ENCODE measurements at regions not wholly inside any gene's neighbourhood (a gene's known extent, or its start where the extent isn't known, plus 50 kb on each side); places are given as distances from the start of the nearest gene placed in this dataset.
A peak's percentile ranks its signal among the peaks of the same experiment; 100 is the strongest.

DNA sequence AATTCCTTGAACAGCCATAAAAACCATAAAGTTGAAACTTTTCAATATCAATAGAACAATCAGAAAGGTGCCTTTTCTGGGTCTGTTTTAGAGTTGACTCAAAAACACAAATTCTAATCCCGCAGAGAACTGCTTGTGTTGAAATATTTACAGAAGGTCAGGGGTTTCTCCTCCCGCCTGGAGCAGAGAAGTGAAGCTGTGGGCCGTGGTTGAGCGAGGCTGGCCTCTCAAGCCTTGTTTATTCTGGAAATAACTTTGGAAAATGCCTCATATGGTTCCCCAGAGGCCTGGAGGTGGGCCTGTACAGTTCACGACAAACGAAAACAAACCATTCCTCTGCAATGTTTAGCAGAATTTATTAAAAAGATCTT lies 90.8 kb upstream of the ERRFI1 start:
- no peaks in the 10 kb centered on the region for H3K36me3 ChIP-seq (ENCODE audit: insufficient read depth, low read length)
- no peak overlapping the region for H2AFZ ChIP-seq (ENCODE audit: low read depth, low read length)
- H3K4me3 ChIP-seq (ENCODE audit: low read length), result no peak overlapping the region
- peaks cover 3% of the 10 kb centered on the region for H3K9me3 ChIP-seq (ENCODE audit: low read length)
- peaks cover 2% of the 10 kb centered on the region for H3K27me3 ChIP-seq (ENCODE audit: insufficient read depth, low read length)
- peaks cover 7% of the 10 kb centered on the region for H3K4me1 ChIP-seq (ENCODE audit: insufficient read depth, low read length)

DNA sequence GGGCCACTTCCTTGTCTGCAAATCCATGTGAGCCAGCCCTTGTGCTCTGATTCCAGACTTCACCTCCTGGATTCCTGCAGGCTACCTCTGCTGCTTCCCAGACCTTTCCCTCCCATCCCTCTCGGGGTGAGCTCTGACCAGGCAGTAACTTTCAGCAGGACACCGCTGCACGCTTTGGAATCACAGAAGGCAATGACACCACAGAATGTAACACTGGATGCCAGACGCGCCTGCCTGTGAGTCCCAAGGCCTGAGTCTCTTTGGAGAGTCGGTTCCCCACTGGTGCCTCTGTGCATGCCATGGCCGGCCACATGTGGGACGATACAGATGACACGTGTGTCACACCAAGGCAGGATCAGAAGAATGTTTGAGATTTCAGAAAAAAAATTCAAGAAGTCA lies 89.7 kb upstream of the ERRFI1 start:
- Histone ChIP-seq H3K4me1 (ENCODE audit: insufficient read depth, low read length) (peaks cover 5% of the 10 kb centered on the region), H2AFZ (ENCODE audit: low read depth, low read length) (no peak overlapping the region), H3K27me3 (ENCODE audit: insufficient read depth, low read length) (peaks cover 2% of the 10 kb centered on the region), H3K36me3 (ENCODE audit: insufficient read depth, low read length) (no peaks in the 10 kb centered on the region), H3K4me3 (ENCODE audit: low read length) (no peak overlapping the region), H3K9me3 (ENCODE audit: low read length) (peaks cover 3% of the 10 kb centered on the region)

DNA sequence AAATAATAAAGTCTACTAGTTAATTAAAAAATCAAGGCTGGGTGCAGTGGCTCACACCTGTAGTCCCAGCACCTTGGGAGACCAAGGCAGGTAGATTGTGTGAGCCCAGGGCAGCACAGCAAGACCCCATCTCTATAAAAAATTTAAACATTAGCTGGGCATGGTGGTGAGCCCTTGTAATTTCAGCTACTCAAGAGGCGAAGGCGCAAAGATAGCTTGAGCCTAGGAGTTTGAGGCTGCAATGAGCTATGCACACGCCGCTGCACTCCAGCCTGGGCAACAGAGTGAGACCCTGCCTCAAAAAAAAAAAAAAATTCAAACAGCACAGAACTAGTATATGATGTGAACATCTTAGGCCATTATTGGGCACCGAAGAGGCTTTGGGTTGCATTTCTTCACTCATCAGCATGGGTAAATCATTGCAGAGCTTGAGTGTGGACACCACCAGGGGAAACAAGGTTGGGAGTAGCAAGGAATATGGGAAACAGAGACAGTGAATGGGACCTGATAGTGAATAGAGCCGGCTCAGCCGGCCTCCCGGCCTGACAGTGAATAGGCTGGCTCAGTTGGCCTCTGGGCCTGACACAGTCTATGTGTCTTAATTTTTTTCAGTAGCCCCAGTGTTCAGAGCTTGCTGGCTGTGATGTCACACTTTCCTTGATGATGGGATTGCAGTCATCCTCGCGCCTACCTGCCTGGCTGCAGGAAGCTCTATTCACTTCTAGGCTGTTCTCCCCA lies 89.1 kb upstream of the ERRFI1 start:
- peaks cover 5% of the 10 kb centered on the region for H3K4me1 ChIP-seq (ENCODE audit: insufficient read depth, low read length)
- no peaks in the 10 kb centered on the region for H3K9me3 ChIP-seq (ENCODE audit: low read length)
- H3K27me3 ChIP-seq (ENCODE audit: insufficient read depth, low read length), result peaks cover 2% of the 10 kb centered on the region
- no peak overlapping the region for H2AFZ ChIP-seq (ENCODE audit: low read depth, low read length)
- H3K36me3 ChIP-seq (ENCODE audit: insufficient read depth, low read length), result no peaks in the 10 kb centered on the region
- no peak overlapping the region for H3K4me3 ChIP-seq (ENCODE audit: low read length)

DNA sequence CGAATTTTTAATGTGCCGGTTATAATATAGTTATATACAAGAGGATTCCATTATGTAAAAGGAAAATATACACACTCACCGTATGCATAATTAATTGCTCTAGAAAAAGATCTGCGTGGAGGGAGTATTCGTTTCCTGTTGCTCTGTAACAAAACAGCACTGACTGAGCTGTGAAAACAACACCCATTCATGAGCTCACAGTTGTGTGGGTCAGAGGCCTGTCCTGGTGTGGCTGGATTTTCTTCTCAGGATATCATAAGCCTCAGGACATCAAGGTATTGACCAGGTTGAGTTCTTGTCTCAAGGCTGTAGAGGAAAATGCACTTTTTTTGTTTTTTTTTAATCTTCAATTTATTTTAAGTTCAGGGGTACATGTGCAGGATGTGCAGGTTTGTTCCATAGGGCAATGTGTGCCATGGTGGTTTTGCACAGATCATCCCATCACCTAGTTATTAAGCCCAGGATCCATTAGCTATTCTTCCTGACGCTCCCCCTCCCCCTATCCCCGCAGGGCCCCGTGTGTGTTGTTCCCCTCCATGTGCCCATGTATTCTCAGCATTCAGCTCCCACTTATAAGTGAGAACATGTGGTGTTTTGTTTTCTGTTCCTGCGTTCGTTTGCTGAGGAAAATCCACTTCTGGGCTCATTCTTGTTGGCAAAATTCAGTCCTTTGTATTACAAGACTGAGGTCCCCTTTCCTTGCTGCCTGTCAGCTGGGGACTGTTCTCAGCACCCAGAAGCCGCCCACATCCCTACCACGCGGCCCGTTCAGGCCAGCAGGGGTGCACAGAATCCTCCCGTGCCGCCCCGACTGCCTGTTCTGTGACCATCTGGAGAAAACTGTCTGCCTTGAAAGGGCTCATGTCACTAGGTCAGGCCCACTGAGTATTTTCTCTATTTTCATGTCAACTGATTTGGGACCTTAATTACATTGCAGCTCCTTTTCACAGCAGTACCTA lies 87.4 kb upstream of the ERRFI1 start:
- Histone ChIP-seq H3K4me3 (ENCODE audit: low read length) (no peak overlapping the region), H3K27me3 (ENCODE audit: insufficient read depth, low read length) (no peaks in the 10 kb centered on the region), H3K9me3 (ENCODE audit: low read length) (no peaks in the 10 kb centered on the region), H3K36me3 (ENCODE audit: insufficient read depth, low read length) (no peaks in the 10 kb centered on the region), H2AFZ (ENCODE audit: low read depth, low read length) (no peak overlapping the region), H3K4me1 (ENCODE audit: insufficient read depth, low read length) (peaks cover 5% of the 10 kb centered on the region)

DNA sequence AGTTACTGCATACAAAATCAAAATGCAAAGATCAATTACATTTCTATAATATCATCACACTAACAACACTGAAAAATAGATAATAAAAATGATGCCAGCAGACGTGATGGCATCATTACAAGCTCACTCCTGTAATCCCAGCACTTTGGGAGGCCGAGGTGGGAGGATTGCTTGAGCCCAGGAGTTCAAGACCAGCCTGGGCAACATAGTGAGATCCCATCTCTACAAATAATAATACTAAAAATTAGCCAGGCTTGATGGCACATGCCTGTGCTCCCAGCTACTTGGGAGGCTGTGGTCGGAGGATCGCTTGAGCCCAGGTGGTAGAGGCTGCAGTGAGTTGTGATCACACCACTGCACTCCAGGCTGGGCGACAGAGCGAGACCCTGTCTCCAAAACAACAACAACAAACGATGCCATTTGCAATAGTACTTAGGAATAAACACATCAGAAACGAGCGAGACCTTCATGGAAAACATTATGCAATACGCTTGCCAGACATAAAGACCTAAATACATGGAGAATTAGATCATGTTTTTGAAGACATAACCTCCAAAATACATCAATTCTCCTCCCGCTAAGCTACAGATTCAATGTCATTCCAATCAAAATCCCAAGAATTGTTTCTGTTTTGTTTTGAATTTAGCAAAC lies 86.6 kb upstream of the ERRFI1 start:
- Histone ChIP-seq H2AFZ (ENCODE audit: low read depth, low read length) (no peak overlapping the region), H3K4me1 (ENCODE audit: insufficient read depth, low read length) (peaks cover 5% of the 10 kb centered on the region), H3K4me3 (ENCODE audit: low read length) (no peak overlapping the region), H3K27me3 (ENCODE audit: insufficient read depth, low read length) (no peaks in the 10 kb centered on the region), H3K36me3 (ENCODE audit: insufficient read depth, low read length) (no peaks in the 10 kb centered on the region), H3K9me3 (ENCODE audit: low read length) (no peaks in the 10 kb centered on the region)

DNA sequence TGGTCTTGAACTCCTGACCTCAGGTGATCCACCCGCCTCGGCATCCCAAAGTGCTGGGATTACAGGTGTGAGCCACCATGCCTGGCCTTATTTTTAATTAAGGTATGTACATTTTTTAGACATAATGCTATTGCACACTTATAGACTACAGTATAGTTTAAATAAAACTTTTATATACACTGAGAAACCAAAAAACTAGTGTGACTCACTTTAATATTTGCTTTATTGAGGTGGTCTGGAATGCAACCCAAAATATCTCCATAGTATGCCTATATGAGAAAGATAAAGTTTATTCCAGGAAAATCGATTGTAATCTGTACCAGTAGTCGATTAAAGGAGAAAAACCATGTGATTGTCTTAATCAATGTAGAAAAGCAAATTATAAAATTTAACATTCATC lies 85.5 kb upstream of the ERRFI1 start:
- H3K36me3 ChIP-seq (ENCODE audit: insufficient read depth, low read length), result no peaks in the 10 kb centered on the region
- no peaks in the 10 kb centered on the region for H3K9me3 ChIP-seq (ENCODE audit: low read length)
- H3K27me3 ChIP-seq (ENCODE audit: insufficient read depth, low read length), result no peaks in the 10 kb centered on the region
- peaks cover 5% of the 10 kb centered on the region for H3K4me1 ChIP-seq (ENCODE audit: insufficient read depth, low read length)
- H2AFZ ChIP-seq (ENCODE audit: low read depth, low read length), result no peak overlapping the region
- no peak overlapping the region for H3K4me3 ChIP-seq (ENCODE audit: low read length)

DNA sequence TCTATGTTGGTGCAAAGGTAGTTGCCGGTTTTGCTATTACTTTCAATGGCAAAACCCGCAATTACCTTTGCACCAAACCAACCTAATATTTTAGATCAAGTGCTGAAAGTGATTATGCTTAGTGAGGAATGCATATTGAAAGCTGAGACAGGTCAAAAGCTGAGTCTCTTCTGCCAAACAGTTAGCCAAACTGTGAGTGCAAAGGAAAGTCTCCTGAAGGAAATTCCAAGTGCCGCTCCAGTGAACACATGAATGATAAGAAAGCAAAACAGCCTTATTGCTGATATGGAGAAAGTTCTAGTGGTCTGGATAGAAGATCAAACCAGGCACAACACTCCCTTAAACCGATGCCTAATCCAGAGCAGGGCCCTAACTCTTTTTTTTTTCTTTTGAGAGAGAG lies 83.1 kb upstream of the ERRFI1 start:
- Histone ChIP-seq H3K4me3 (ENCODE audit: low read length) (no peak overlapping the region), H3K36me3 (ENCODE audit: insufficient read depth, low read length) (no peaks in the 10 kb centered on the region), H3K4me1 (ENCODE audit: insufficient read depth, low read length) (peaks cover 5% of the 10 kb centered on the region), H3K9me3 (ENCODE audit: low read length) (no peaks in the 10 kb centered on the region), H2AFZ (ENCODE audit: low read depth, low read length) (no peak overlapping the region), H3K27me3 (ENCODE audit: insufficient read depth, low read length) (no peaks in the 10 kb centered on the region)

DNA sequence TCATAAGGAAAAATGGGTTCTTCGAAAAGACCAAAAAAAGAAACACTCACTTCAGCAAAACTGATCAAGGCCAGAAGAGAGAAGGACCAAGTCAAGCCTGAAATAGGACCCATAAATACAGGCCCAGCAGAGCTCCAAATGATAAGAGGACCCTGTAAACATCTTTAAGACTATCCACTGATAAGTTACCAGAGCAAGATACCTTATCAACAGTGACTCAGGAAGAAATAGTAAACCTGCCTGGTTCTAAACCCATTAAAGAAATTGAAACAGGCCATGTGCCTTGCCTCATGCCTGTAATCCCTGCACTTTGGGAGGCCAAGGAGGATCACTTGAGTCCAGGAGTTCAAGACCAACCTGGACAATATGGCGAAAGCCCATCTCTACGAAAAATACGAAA lies 81.8 kb upstream of the ERRFI1 start:
- Histone ChIP-seq H3K4me1 (ENCODE audit: insufficient read depth, low read length) (no peaks in the 10 kb centered on the region), H3K27me3 (ENCODE audit: insufficient read depth, low read length) (no peaks in the 10 kb centered on the region), H2AFZ (ENCODE audit: low read depth, low read length) (no peak overlapping the region), H3K9me3 (ENCODE audit: low read length) (no peaks in the 10 kb centered on the region), H3K36me3 (ENCODE audit: insufficient read depth, low read length) (no peaks in the 10 kb centered on the region), H3K4me3 (ENCODE audit: low read length) (no peak overlapping the region)

DNA sequence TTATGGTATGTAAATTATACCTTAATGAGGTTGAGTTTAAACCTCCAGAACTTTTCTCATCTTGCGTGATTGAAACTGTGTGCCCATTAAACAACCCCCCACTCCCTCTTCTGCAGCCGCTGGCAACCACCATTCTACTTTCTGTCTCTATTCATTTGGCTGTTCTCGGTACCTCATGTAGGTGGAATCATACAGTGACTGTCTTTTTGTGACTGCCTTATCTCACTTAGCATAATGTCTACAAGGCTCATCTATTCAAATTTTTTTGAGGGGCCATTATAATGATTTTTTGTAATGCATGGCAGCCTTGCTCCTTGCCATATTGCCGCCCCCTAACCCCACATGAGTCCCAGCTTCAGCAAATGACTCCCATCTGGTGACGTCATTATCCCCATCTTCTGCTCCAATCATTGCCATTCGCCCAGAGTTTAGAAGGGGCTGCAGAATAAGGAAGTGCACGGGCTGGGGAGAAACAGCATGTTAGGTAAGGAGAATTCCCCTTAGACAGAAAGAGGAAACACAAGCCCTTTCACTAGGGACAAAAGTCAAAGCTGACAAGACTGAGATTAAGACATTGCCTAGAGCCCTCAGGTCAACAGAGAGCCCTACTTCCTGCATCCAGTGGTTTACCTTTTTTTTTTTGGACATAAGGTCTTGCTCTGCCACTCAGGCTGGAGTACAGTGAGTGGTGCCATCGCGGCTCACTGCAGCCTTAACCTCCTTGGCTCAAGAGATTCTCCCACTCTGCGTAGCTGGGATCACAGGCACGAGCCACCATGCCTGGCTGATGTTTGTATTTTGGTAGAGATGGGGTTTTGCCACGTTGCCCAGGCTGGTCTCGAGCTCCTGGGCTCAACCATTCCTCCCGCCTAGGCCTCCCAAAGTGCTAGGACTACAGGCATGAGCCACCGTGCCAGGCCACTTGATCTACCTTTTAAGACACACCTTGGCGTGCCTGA lies 78.4 kb upstream of the ERRFI1 start:
- H3K4me3 ChIP-seq (ENCODE audit: low read length), result no peak overlapping the region

DNA sequence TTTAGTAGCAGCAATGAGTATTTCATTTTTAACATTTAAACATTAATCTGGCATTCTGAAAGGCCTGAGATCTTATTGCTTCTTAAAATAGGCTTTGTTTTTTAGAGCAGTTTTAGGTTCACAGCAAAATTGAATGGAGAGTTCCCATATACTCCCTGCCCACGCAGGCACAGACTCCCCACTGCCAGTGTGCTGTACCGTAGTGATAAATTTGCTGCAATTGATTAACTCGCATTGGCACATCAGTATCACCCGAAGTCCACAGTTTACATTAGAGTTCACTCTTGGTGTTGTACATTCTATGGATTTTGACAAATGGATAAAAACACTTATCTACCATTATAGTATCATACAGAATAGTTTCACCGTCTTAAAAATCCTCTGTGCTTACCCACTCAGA lies 71.8 kb upstream of the ERRFI1 start:
- H3K4me1 ChIP-seq (ENCODE audit: insufficient read depth, low read length), result peaks cover 6% of the 10 kb centered on the region
- H3K9me3 ChIP-seq (ENCODE audit: low read length), result no peaks in the 10 kb centered on the region
- no peak overlapping the region for H2AFZ ChIP-seq (ENCODE audit: low read depth, low read length)
- H3K27me3 ChIP-seq (ENCODE audit: insufficient read depth, low read length), result no peaks in the 10 kb centered on the region
- no peak overlapping the region for H3K4me3 ChIP-seq (ENCODE audit: low read length)
- no peaks in the 10 kb centered on the region for H3K36me3 ChIP-seq (ENCODE audit: insufficient read depth, low read length)

More for the DNA sequence above, 78.4 kb upstream of the ERRFI1 start:
- H3K36me3 ChIP-seq (ENCODE audit: insufficient read depth, low read length), result no peaks in the 10 kb centered on the region
- no peak overlapping the region for H2AFZ ChIP-seq (ENCODE audit: low read depth, low read length)
- no peaks in the 10 kb centered on the region for H3K27me3 ChIP-seq (ENCODE audit: insufficient read depth, low read length)
- no peaks in the 10 kb centered on the region for H3K4me1 ChIP-seq (ENCODE audit: insufficient read depth, low read length)
- no peaks in the 10 kb centered on the region for H3K9me3 ChIP-seq (ENCODE audit: low read length)

DNA sequence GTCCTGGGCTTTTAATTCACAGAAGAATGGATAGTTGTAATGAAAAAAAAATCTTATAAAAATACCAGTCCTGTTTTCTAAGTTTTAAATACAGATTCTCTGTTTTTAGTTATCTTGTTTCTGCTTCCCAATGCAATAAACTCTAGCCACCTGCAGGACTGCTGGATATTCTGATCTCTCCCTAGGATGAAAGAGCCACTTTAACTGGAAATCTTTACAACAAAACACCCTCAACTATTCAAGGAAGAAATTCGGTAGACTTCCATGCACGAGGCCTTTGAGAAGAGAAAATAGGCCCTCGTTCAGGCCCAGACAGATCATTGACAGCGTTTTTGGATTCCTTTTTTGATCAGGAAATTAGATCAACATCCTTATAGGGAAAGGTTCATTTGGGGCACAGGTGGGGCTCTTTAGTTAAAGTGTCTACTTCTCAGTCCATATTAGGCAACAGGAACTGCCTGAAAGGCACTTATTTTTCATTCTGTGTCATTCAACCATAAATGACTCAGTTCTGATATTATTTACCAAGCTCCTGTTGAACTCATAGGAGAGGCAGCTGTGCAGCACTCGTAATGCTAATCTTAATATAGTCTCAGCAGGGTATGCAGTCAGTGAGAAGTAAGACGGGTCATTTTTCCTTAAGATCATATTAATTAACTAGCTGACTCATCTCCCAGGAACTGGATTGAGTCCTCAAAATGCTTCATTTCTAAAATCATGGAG lies 71.1 kb upstream of the ERRFI1 start:
- Histone ChIP-seq H3K36me3 (ENCODE audit: insufficient read depth, low read length) (no peaks in the 10 kb centered on the region), H2AFZ (ENCODE audit: low read depth, low read length) (peak overlapping the region; percentile 46), H3K4me3 (ENCODE audit: low read length) (no peak overlapping the region), H3K9me3 (ENCODE audit: low read length) (no peaks in the 10 kb centered on the region), H3K4me1 (ENCODE audit: insufficient read depth, low read length) (peaks cover 6% of the 10 kb centered on the region), H3K27me3 (ENCODE audit: insufficient read depth, low read length) (no peaks in the 10 kb centered on the region)
